ENCODE measurements at regions not wholly inside any gene's neighbourhood (a gene's known extent, or its start where the extent isn't known, plus 50 kb on each side); places are given as distances from the start of the nearest gene placed in this dataset.

DNA sequence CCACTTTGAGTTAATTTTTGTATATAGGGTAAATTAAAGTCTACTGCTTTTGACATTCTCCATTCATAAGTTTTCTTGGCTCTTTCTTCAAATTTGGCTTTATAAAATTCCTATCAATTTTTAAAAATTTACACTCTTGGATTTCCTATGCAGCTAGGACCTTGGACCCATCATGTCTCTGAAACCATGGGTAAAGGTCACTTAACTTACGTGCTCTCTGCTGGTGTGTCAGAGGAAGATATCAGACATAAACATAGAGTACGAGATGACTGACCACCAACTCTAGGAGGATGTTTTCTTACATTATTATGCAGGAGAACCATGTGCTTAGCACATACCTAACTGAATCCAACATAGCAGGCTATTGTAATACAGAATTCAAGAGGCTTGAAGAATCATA, 62.5 kb upstream of the C1GALT1C1 start:
- no peak for DNase-seq

DNA sequence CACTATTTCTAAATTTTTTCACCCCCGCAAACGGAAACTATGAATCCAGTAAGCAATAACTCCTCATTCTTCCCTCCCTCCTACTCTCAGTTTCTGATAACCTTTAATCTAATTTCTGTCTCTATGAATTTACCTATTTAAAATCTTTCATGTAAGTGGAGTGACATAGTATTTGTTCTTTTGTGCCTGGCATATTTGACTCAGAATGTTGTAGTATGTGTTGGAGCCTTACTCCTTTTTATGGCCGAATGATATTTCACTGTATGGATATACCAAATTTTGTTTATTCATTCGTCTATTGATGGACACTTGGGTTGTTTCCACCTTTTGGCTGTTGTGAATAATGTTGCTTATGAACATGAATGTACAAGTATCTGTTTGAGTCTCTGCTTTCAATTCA, 61.1 kb upstream of the C1GALT1C1 start:
- DNase-seq = no peak

DNA sequence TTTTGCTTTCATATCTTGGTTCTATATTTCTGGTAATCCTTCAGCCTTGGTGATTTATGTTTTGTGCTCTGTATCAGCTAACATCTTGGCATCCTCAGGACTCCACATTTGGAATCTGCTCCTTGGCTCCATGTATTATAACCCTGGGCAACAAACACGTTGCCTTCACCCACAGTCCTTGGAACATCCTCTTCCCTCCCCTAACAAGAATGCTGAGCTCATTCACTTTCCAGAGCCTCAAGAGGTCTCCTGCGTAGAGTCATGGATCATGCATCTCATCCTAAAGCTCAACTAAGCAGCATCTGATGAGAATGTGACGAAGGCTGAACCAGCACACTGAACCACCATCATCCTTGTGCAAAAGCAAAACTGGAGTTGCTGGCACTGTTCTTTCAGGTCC, 60.5 kb upstream of the C1GALT1C1 start:
- no peak for DNase-seq

DNA sequence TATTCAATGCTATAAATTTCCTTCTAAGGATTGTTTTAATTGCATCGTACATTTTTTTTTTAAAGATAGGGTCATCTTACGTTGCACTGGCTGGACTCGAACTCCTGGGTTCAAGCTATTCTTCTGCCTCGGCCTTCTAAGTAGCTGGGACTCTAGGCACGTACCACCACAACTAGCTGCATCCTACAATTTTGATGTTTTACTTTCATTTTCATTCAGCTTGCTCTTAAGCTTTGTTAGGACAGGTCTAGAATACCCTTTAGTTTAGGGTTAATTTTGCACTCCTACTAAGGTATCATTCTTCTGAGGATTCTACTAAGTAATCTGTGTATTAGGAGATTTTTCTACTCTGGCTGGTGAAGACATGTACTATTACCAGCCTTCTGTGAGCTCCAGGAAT, 50.2 kb upstream of the C1GALT1C1 start:
- no peak for DNase-seq
